RWPE1 (cell line): ENCODE measurements at regions not wholly inside any gene's neighbourhood (a gene's known extent, or its start where the extent isn't known, plus 50 kb on each side); places are given as distances from the start of the nearest gene placed in this dataset.

Experiments used
- CTCF ChIA-PET: fragments of 350-600 bp; sonication (Branson Sonifier 250); formaldehyde crosslinking; extraction: SDS; loops from one replicate; lab custom pipeline; 2021; lab: Yijun Ruan, JAX
- POLR2A ChIA-PET: fragments of 400-600 bp; formaldehyde crosslinking; extraction: SDS; loops from one replicate; lab custom pipeline; 2020; ENCODE audit warnings: antibody characterized with exemption; ENCODE audit not compliant: low non-redundant PET; lab: Yijun Ruan, JAX
- DNase-seq: peaks from one replicate; pipeline ENCODE4 v3.0.0; 2012; ENCODE audit warnings: low spot score
- H3K27ac ChIP-seq: fragments of 450-650 bp; 2 replicates; pipeline ENCODE4 v1.5.1; 2017
- TF ChIP-seq, protein P1 (sequence below): fragments of 450-650 bp; conservative IDR thresholded peaks from 2 replicates; pipeline ENCODE4 v1.5.1; 2017; ENCODE audit warnings: low read depth, mild to moderate bottlenecking

DNA sequence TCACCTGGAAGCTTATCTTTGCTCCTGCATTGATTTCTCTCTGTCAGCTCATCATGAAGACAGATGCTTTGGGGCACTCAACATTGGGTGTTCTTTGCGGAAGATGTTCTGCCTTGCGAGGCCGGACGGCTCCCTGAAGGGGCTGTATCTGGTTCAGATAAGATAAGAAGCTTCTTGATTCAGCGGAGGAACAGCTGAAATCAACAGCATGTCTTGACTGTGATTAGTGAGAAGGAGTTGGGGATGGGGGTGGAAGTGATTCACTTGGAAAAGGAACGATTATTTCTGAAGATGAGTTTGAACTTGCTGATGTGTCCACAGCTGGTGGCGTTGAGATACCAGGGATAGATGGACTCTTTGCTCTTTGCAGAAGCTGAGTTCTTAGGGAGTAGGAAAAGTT lies 126.9 kb upstream of the WSCD1 start:
- ChIA-PET CTCF (no interaction called here), POLR2A (no interaction called here)
- no peak for DNase-seq
- TF ChIP-seq, protein P1, sequence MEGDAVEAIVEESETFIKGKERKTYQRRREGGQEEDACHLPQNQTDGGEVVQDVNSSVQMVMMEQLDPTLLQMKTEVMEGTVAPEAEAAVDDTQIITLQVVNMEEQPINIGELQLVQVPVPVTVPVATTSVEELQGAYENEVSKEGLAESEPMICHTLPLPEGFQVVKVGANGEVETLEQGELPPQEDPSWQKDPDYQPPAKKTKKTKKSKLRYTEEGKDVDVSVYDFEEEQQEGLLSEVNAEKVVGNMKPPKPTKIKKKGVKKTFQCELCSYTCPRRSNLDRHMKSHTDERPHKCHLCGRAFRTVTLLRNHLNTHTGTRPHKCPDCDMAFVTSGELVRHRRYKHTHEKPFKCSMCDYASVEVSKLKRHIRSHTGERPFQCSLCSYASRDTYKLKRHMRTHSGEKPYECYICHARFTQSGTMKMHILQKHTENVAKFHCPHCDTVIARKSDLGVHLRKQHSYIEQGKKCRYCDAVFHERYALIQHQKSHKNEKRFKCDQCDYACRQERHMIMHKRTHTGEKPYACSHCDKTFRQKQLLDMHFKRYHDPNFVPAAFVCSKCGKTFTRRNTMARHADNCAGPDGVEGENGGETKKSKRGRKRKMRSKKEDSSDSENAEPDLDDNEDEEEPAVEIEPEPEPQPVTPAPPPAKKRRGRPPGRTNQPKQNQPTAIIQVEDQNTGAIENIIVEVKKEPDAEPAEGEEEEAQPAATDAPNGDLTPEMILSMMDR, result no peak
- no peak overlapping the region for H3K27ac ChIP-seq

DNA sequence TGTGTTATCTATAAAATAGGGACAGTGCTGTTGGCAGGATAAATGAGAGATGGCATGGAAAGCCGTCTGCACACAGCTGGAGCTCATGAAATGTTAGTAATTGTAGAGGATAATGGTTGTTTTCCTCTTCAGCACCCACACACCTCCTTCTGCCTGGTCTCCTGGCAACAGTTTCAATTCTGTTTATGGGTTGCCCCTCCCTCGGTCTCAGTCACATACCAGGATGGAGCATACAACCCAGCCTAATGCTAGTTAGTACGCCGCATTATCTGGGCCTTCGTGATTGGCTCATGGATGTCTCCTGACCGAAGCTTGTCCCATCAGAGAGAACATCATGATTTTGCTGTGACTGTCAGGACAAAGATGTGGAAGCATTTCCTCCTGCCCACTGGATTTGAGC lies 126.2 kb upstream of the WSCD1 start:
- TF ChIP-seq, protein P1, result no peak
- no peak for DNase-seq
- ChIA-PET CTCF (no interaction called here), POLR2A (no interaction called here)
- H3K27ac ChIP-seq, result no peak overlapping the region

DNA sequence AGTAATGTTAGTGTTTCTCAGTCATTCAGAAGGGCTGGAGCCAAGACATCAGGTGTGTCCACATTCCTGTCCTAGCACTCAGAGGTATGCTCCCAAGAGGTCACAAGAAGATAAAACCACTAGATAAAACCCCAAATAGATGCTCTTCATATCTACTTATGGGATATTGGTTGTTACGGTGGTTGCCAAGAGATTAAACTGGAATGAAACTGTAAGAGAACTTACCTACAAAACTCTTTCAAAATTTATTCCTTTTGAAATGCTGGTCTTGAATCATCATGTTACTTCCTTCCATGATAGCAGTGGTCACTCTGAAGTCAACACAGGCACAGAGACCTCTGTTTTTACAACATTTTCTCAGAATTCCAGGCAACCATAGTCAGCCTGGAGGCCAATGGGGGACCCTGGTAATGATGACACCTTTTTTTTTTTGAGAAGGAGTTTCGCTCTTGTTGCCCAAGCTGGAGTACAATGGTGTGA lies 122.4 kb upstream of the WSCD1 start:
- CTCF ChIA-PET, result no interaction called here
- TF ChIP-seq, protein P1, result no peak
- no peak for DNase-seq
- POLR2A ChIA-PET, result no interaction called here
- no peak overlapping the region for H3K27ac ChIP-seq

DNA sequence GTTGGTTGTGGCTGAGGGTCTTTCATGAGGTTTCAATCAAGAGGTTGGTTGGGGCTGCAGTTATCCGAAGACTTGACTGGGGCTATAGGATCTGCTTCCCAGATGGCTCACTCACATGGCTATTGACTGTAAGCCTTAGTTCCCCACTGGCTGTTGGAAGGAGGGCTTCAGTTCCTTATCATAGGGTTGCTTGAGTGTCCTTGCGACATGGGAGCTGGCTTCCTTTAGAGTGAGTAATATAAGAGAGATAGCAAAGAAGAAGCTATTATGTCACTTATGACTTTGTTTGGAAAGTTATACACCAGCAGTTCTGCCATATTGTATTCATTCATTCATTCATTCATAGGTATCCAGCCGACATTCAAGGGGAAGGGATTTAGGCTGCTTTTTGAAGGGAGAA lies 121.4 kb upstream of the WSCD1 start:
- ChIA-PET POLR2A (no interaction called here), CTCF (interaction anchor here (0.7 kb wide), 1 partner anchor 11 kb away, joined by 4 read pairs; no protein-coding TSS in a partner anchor)
- TF ChIP-seq, protein P1, result no peak
- no peak for DNase-seq
- H3K27ac ChIP-seq, result no peak overlapping the region

DNA sequence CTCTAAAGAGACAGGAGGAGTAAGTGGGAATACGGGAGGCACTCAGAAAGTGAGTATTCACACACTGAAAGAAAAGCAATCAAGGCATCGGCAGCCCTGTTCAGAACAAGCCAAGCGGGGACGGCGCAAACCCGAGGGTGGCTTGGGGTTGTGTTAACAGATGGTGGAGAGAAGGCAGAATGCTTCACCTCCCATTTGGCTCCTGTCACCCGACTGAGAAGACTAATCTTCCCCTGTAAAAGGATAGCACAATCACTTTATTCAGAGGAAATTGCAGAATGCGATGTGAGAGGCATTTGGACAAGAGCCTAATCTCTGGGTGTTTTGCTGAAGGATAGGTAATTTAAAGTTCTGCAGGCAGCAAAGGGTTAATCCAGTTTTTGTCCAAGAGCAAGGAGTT lies 119.3 kb upstream of the WSCD1 start:
- ChIA-PET POLR2A (no interaction called here), CTCF (no interaction called here)
- DNase-seq, result no peak
- TF ChIP-seq, protein P1, result no peak
- H3K27ac ChIP-seq, result no peak overlapping the region

DNA sequence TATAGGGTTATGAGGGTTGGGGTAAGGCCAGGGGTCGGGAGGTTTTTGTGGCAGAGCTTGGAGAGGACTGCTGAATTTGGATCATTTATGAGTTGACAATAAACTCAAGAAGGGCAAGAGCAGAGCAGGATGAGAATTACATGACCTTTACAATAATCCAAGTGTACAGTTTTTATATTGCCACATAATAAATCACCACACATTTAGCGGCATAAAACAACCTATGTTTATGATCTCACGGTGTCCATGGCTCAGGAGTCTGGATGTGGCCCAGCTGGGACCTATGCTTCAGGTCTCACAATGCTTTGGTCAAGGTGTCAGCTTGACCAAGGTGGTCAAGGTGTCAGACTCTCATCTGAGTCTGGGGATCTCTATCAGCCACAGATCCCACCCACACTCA lies 118.3 kb upstream of the WSCD1 start:
- ChIA-PET CTCF (no interaction called here), POLR2A (no interaction called here)
- TF ChIP-seq, protein P1, result no peak
- no peak overlapping the region for H3K27ac ChIP-seq
- no peak for DNase-seq
